ENCODE measurements at regions not wholly inside any gene's neighbourhood (a gene's known extent, or its start where the extent isn't known, plus 50 kb on each side); places are given as distances from the start of the nearest gene placed in this dataset.
"Not testable (repeated sequence)": the region's sequence is repeated elsewhere in the genome, so short reads cannot be mapped to it uniquely, and the experiment has no call there.

DNA sequence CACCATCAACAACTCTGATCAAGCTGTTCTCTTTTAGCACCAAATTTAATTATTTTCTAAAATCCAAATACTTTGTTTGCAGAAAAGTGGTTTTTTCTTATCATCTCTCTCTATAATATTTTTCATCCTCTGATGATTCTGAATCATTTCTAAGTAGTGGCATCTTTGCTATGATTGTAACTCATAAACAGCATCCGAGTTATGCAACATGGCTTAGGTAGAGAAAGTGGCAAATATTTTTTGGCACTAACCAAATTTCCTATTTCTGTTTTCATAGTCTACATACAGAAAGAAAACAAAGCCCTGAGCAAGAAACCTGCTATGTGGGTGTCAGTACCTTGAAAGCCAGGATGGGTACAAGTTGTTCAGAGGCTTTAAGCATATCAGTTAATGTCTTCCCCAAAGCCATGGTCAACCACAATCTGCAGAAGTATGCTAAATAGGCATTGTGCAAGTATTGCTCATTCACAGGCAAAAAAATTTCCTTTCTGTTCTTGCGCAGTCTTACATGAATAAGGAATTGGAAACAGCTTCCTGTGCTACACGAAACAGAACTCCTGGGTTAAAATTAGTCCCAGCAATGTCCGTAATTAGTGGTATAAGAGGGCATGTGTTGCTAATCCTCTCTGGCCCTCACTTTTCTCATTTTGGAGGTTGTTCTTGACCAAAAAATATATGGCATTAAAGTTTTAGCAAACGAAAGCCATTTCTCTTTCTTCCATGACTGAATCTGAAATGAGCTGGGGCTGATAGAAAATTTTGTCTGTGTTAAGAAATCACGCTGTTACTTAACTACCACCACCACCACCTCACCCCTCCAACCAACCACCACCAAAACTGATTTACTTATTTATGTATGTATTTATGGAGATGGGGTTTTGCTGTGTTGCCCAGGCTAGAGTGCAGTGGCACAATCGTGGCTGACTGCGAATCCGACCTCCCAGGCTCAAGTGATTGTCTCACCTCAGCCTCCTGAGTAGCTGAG is 325.6 kb upstream of the MAGI2 start:
- TF ChIP-seq, protein P1, sequence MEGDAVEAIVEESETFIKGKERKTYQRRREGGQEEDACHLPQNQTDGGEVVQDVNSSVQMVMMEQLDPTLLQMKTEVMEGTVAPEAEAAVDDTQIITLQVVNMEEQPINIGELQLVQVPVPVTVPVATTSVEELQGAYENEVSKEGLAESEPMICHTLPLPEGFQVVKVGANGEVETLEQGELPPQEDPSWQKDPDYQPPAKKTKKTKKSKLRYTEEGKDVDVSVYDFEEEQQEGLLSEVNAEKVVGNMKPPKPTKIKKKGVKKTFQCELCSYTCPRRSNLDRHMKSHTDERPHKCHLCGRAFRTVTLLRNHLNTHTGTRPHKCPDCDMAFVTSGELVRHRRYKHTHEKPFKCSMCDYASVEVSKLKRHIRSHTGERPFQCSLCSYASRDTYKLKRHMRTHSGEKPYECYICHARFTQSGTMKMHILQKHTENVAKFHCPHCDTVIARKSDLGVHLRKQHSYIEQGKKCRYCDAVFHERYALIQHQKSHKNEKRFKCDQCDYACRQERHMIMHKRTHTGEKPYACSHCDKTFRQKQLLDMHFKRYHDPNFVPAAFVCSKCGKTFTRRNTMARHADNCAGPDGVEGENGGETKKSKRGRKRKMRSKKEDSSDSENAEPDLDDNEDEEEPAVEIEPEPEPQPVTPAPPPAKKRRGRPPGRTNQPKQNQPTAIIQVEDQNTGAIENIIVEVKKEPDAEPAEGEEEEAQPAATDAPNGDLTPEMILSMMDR (conservative IDR thresholded peaks at IDR 0.05) = no peak
- no peak for TF ChIP-seq ZFX (IDR thresholded peaks at IDR 0.05)
- no peak overlapping the region for H3K27ac ChIP-seq

DNA sequence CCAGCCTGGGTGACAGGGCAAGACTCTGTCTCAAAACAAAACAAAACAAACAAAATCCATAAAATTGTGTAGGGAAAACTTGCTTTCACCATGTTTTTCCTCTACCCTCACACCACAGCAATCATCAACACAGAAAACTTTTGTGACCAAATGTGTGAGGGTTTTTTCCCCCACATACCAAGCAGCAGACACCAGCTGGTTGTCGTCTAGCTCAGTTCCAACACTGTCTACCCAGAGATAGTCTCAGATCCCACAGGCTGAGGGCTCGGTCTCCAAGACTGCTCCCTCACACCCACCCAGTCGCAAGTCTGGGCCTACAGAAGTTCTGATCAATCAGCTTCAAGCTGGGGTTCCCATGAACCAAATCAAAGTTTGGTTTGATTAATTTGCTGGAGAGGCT is 322.4 kb upstream of the MAGI2 start:
- TF ChIP-seq ZFX (IDR thresholded peaks at IDR 0.05) = no peak
- TF ChIP-seq, protein P1 (conservative IDR thresholded peaks at IDR 0.05) = no peak
- no peak overlapping the region for H3K27ac ChIP-seq

DNA sequence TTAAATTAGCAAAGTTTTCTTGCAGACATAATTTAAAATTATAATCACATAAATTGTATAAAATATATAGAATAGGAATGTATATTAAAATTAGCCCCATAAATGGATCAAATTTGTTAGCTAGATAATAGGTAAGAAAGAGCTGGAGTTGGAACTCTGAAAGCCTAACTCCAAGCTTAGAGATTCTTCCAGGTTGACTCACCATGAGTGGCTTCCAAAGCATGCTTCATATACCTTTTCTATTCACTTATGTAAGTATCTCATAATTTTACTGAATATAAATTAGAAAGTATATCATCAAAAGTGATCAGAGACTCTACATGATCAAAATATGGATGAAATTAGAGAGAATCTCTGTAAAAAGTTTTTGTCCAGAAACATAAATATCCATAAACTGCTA is 320.7 kb upstream of the MAGI2 start:
- H3K27ac ChIP-seq = no peak overlapping the region
- TF ChIP-seq ZFX (IDR thresholded peaks at IDR 0.05) = no peak
- TF ChIP-seq, protein P1 (conservative IDR thresholded peaks at IDR 0.05) = no peak

DNA sequence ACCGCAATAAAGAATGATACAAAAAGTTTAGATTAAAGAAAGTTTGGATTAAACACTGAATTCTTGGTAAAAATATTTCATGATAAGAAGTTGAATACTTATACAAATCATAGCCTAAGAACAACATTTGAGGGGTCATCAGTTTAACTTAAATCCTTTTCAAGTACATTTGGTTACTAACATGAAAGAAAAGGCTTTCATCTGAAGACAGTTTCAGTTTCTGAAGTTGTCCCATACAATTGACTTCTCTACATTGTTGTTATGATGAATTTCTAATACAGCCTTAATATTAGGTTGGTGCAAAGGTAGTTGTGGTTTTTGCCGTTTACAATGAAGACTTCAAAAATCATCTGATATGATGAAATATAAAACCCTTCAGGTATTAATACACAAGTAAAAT is 317.5 kb upstream of the MAGI2 start:
- no peak overlapping the region for H3K27ac ChIP-seq
- TF ChIP-seq ZFX (IDR thresholded peaks at IDR 0.05) = no peak
- TF ChIP-seq, protein P1 (conservative IDR thresholded peaks at IDR 0.05) = no peak

DNA sequence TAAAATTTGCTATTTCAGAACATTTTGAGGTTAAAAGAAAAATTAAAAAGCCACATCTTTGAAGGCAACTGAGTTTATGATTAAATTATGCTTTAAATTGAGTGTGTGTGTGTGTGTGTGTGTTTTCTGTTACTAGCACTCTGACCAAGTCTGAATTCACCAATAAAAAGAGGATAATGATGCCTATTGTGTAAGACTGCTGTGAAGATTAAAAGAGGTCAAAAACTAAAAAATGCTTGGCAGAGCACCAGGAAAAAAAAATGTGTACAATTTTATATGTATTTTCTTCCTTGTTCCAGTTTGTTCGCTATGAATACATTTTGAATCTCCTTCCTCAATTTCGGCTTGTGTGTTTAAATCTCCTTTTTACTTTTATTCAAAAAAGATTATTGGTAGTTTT is 316.6 kb upstream of the MAGI2 start:
- no peak for TF ChIP-seq ZFX (IDR thresholded peaks at IDR 0.05)
- TF ChIP-seq, protein P1 (conservative IDR thresholded peaks at IDR 0.05) = no peak

DNA sequence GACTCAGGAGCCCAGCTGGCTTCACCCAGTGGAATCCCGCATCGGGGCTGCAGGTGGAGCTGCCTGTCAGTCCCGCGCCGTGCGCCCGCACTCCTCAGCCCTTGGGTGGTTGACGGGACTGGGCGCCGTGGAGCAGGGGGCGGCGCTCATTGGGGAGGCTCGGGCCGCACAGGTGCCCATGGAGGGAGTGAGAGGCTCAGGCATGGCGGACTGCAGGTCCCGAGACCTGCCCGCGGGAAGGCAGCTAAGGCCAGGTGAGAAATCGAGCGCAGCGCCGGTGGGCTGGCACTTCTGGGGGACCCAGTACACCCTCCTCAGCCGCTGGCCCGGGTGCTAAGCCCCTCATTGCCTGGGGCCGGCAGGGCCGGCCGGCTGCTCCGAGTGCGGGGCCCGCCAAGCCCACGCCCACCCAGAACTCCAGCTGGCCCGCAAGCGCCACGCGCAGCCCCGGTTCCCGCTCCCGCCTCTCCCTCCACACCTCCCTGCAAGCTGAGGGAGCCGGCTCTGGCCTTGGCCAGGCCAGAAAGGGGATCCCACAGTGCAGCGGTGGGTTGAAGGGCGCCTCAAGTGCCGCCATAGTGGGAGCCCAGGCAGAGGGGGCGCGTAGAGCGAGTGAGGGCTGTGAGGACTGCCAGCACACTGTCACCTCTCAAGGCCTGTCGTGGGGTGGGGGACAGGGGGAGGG is 314.6 kb upstream of the MAGI2 start:
- H3K27ac ChIP-seq = not testable (repeated sequence)

More for the DNA sequence above, 316.6 kb upstream of the MAGI2 start:
- no peak overlapping the region for H3K27ac ChIP-seq

DNA sequence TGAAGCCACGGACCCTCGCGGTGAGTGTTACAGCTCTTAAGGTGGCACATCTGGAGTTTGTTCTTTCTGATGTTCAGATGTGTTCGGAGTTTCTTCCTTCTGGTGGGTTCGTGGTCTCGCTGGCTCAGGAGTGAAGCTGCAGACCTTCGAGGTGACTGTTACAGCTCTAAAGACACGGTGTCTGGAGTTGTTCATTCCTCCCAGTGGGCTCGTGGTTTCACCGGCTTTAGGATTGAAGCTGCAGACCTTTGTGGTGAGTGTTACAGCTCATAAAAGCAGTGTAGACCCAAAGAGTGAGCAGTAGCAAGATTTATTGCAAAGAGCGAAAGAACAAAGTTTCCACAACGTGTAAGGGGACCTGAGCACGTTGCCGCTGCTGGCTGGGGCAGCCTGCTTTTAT is 313.7 kb upstream of the MAGI2 start:
- H3K27ac ChIP-seq = not testable (repeated sequence)

DNA sequence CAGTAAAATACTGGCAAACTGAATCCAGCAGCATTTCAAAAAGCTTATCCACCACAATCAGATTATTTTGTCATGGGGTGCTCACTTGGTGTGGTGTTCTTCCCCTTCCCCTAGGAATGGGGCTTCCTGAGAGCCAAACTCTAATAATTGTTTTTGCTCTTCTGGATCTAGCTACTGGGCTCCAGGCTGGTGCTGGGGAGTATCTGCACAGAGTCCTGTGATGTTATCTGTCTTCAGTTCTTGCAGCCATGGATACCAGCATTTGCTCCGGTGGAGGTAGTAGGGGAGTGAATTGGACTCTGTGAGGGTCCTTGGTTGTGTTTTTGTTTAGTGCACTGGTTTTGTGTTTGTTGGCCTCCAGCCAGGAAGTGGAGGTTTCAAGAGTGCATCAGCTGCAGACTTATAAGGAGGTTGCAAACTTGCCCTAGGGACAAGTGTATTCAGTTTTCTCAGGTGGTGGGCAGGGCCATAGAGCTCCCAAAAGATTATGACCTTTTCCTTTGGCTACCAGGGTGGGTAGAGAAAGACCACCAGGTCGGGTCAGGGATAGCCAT is 308.5 kb upstream of the MAGI2 start:
- H3K27ac ChIP-seq = no peak overlapping the region
- TF ChIP-seq ZFX (IDR thresholded peaks at IDR 0.05) = no peak
- TF ChIP-seq, protein P1 (conservative IDR thresholded peaks at IDR 0.05) = no peak

DNA sequence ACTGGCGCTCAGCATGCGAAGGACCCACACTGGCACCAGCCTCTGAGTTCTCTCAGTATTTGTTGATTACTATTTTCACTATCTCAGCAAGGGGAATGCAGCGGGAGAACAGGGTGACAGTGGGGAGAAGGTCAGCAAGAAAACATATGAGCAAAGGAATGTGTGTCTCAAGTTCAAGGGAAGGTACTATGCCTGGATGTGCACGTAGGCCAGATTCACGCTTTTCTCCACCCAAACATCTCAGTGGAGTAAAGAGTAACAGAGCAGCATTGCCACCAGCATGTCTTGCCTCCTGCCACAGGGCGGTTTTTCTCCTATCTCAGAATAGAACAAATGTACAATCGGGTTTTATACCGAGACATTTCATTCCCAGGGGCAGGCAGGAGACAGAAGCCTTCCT is 297.5 kb upstream of the MAGI2 start:
- H3K27ac ChIP-seq = not testable (repeated sequence)

Data from C4-2B (cell line).